Activated T-helper 2 cell treated with anti-CD3 and anti-CD28 coated beads, Interferon-gamma antibody, Interleukin-2, Interleukin-4, amounts not matched to agents 10 μg/mL and 5 μg/mL and 100 μg/mL, durations not matched to agents 14 hours and 24 hours and 36 hours (primary cell): ENCODE measurements at regions not wholly inside any gene's neighbourhood (a gene's known extent, or its start where the extent isn't known, plus 50 kb on each side); places are given as distances from the start of the nearest gene placed in this dataset.

Experiments used
- DNase-seq: peaks from one replicate; pipeline ENCODE4 v3.0.0; 2021; ENCODE audit warnings: low spot score
- H3K27ac Mint-ChIP-seq: one replicate; pipeline ENCODE4 v1.8.0; 2021; ENCODE audit warnings: mixed read lengths
- H3K27me3 Mint-ChIP-seq: one replicate; pipeline ENCODE4 v1.8.0; 2021; ENCODE audit warnings: low read depth, mixed read lengths
- H3K36me3 Mint-ChIP-seq: one replicate; pipeline ENCODE4 v1.8.0; 2021; ENCODE audit warnings: low read depth, mixed read lengths
- H3K4me1 Mint-ChIP-seq: one replicate; pipeline ENCODE4 v1.8.0; 2021; ENCODE audit warnings: low read depth, mixed read lengths
- H3K4me3 Mint-ChIP-seq: one replicate; pipeline ENCODE4 v1.8.0; 2021; ENCODE audit warnings: low read depth, mild to moderate bottlenecking, moderate library complexity, mixed read lengths
- H3K9me3 Mint-ChIP-seq: one replicate; pipeline ENCODE4 v1.8.0; 2021; ENCODE audit warnings: mixed read lengths
- intact Hi-C: fragments of 100-400 bp; cut with micrococcal nuclease; formaldehyde crosslinking; loops from one replicate; pipeline ENCODE4 v1.15.1; 2023

DNA sequence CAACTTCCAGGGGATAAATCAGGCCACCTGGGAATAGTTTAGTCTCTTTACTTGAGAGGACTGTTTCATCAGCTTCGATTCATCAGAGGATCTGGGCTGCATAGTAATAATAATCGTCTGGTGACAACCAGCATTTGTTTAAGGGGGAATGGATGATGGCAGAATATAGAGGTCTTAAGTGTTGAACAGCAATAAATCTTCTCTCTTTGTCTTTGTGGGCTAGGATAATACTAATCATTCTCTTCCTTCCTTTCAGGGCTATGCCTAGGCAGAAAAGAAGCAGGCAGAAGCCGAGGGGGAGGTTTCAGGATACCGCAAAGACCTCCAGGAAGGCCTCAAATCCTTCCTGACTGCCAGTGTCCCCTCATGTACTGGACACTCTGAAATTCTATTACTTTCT is 150.4 kb upstream of the GAREM1 start:
- intact Hi-C loops: no loop called here
- Mint-ChIP-seq H3K4me3 (no peak overlapping the region), H3K27ac (no peak overlapping the region), H3K9me3 (no peaks in the 10 kb centered on the region), H3K36me3 (no peaks in the 10 kb centered on the region), H3K4me1 (no peaks in the 10 kb centered on the region), H3K27me3 (no peaks in the 10 kb centered on the region)
- DNase-seq: no peak

DNA sequence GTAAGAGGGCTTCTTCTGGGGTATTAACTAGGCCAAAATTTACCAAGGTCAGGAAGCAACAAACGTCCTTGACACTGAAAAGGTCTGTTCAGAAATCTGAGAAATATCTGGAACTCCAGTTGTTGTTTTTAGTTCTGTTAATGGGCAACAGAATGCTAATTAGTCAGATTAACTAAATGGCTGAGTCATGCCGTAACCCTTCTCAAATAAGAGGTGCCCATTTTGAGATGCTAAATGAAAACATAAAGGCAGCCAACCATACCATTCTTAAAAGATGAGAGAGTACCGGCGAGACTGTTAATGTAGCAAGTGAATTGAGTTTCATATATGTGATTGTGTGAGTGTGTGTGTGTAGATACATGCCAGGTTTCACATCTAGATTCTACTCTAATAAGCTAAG is 147.9 kb upstream of the GAREM1 start:
- Mint-ChIP-seq H3K9me3 (no peaks in the 10 kb centered on the region), H3K27ac (no peak overlapping the region), H3K4me1 (no peaks in the 10 kb centered on the region), H3K36me3 (no peaks in the 10 kb centered on the region), H3K4me3 (no peak overlapping the region), H3K27me3 (no peaks in the 10 kb centered on the region)
- no peak for DNase-seq
- intact Hi-C loops: no loop called here

DNA sequence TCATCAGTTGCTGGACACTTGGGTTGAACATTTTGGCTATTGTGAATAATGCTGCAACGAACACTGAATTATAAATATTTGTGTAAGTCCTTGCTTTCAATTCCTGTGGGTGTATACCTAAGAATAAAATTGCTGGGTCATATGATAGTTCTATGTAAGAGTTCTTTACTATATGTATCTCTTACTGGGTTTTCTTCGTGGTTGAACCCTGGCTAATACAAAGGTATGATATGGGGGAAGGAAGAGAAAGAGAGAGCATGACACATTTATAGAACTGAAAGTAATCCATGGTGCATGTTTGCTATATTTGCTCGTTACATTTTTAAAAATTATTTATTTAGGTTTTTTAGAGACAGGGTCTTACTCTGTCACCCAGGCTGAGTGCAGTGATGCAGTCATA is 143.1 kb upstream of the GAREM1 start:
- no peaks in the 10 kb centered on the region for H3K27me3 Mint-ChIP-seq
- H3K9me3 Mint-ChIP-seq: no peaks in the 10 kb centered on the region
- DNase-seq: no peak
- no peaks in the 10 kb centered on the region for H3K36me3 Mint-ChIP-seq
- H3K27ac Mint-ChIP-seq: no peak overlapping the region
- no peaks in the 10 kb centered on the region for H3K4me1 Mint-ChIP-seq
- intact Hi-C loops: no loop called here
- no peak overlapping the region for H3K4me3 Mint-ChIP-seq

DNA sequence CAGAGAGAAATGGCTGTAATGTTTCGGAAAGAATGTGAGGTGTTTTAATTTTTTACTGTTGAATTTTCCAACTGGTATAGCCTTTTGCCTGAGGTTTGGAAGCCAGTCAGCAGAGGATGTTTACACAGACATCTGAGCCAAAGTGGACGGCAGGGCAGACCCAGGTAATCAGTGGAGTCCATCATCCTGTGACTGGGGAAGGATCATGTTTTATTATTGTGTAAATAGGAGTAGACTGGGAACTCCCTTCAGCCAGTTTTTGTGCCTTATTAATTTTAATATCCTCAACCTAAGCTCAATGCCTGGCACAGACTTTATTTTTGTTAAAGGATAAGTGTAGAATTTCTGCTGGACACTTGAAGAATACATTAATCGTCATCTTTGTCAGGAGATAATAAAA is 142.0 kb upstream of the GAREM1 start:
- H3K36me3 Mint-ChIP-seq: no peaks in the 10 kb centered on the region
- intact Hi-C loops: no loop called here
- no peaks in the 10 kb centered on the region for H3K9me3 Mint-ChIP-seq
- H3K4me1 Mint-ChIP-seq: no peaks in the 10 kb centered on the region
- no peak overlapping the region for H3K27ac Mint-ChIP-seq
- H3K27me3 Mint-ChIP-seq: no peaks in the 10 kb centered on the region
- no peak overlapping the region for H3K4me3 Mint-ChIP-seq
- DNase-seq: no peak

DNA sequence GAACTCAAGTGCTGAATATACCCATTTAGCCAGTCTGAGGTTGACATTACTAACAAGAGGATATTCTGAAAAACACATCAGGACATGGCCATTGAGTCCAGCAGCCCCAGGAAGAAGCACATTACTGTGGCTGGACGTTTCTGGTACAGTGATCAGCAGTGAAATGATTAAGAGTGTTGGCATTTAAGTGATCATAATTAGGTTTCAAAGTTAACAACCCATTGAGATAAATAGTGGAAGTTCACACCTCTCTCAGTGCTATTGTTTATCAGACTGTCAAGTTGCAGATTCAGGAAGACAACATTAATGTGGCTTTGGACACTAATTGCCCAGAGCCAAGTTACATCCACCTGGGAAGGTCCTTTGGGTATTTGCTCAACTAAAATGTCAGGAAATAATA is 139.5 kb upstream of the GAREM1 start:
- intact Hi-C loops: no loop called here
- Mint-ChIP-seq H3K4me1 (no peaks in the 10 kb centered on the region), H3K27ac (no peak overlapping the region), H3K27me3 (no peaks in the 10 kb centered on the region), H3K9me3 (no peaks in the 10 kb centered on the region), H3K4me3 (no peak overlapping the region), H3K36me3 (no peaks in the 10 kb centered on the region)
- DNase-seq: no peak

DNA sequence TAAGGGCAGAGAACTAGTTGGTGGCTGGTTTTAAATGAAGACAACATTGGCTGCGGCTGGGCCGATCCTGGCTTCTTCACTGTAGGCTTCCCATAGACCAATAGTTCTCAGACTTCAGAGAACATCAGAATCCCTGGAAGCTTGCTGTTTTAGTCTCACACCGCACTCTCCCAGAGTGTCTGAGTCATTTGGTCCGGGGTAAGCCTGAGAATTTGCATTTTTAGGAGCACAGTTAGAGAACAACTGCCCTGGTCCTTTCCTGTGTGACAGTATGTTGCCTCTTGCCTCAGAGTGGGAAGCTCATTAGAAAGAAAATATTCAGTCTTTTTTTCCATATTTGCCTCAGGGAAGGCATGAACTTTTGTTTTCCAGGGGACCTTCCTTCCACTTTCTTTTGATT is 137.1 kb upstream of the GAREM1 start:
- no peak for DNase-seq
- Mint-ChIP-seq H3K27ac (no peak overlapping the region), H3K9me3 (no peaks in the 10 kb centered on the region), H3K4me3 (no peak overlapping the region), H3K36me3 (no peaks in the 10 kb centered on the region), H3K27me3 (no peaks in the 10 kb centered on the region), H3K4me1 (no peaks in the 10 kb centered on the region)
- intact Hi-C loops: no loop called here

DNA sequence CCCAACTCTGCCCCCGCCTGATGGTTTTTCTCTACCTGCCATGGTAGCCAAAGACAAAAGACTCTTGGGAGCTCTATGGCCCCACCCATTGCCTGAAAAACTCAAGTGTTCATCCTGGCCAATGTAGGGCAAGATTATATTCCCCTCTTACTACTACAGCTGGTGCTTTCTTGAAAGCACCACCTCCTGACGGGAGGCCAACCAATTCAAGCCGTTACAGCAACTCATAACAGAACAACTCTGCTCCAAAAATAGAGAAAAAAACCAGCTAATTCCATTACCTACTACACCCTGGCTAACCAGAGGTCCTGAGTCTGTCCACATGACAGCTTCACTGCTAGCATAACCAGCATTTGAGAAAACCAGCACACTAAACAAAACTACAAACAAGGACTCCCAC is 127.5 kb upstream of the GAREM1 start:
- Mint-ChIP-seq H3K36me3 (no peaks in the 10 kb centered on the region), H3K4me1 (no peaks in the 10 kb centered on the region), H3K27me3 (no peaks in the 10 kb centered on the region), H3K4me3 (no peak overlapping the region), H3K27ac (no peak overlapping the region), H3K9me3 (no peaks in the 10 kb centered on the region)
- intact Hi-C loops: no loop called here
- DNase-seq: no peak

DNA sequence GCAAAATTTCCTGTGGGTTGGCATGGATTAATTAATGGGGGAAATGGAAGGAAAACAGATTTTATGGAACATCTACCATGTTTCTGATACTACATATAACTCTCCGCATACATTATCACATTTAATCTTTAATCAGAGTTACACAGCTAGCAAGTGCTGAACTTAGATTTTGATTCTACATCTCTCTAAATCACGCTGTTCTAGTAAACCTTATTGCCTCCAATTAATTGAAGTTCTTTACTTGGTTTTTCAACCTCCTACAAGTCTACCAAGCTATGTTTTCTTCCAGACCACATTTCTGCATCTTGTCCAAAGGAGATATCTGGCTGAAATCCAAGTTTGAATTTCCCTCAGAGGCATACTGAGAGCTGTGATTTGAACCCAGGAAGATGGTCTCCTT is 125.8 kb upstream of the GAREM1 start:
- no peak overlapping the region for H3K27ac Mint-ChIP-seq
- intact Hi-C loops: no loop called here
- no peaks in the 10 kb centered on the region for H3K4me1 Mint-ChIP-seq
- H3K27me3 Mint-ChIP-seq: no peaks in the 10 kb centered on the region
- no peak overlapping the region for H3K4me3 Mint-ChIP-seq
- H3K9me3 Mint-ChIP-seq: no peaks in the 10 kb centered on the region
- no peaks in the 10 kb centered on the region for H3K36me3 Mint-ChIP-seq
- DNase-seq: no peak

DNA sequence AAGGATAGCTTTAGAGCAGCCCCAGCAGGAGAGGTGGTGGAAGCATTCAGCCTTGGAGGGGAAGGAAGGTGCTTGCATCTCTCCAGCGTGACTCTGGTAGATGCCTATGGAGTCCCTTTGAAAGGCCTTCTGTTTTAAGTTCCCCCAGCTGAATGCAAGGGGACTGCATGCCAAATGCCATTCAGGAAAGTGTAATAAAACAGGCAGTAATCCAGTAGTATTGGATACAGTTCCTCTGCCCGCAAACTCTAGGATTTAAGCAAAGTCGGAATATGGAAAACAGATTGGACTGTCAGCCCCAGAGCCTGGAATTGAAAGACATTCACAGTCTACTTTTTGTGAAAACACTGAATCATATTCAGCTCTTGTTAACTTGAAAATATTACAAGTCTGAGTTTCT is 125.2 kb upstream of the GAREM1 start:
- intact Hi-C loops: no loop called here
- no peak overlapping the region for H3K4me3 Mint-ChIP-seq
- no peak for DNase-seq
- H3K36me3 Mint-ChIP-seq: no peaks in the 10 kb centered on the region
- no peaks in the 10 kb centered on the region for H3K4me1 Mint-ChIP-seq
- H3K9me3 Mint-ChIP-seq: no peaks in the 10 kb centered on the region
- H3K27ac Mint-ChIP-seq: no peak overlapping the region
- H3K27me3 Mint-ChIP-seq: no peaks in the 10 kb centered on the region

DNA sequence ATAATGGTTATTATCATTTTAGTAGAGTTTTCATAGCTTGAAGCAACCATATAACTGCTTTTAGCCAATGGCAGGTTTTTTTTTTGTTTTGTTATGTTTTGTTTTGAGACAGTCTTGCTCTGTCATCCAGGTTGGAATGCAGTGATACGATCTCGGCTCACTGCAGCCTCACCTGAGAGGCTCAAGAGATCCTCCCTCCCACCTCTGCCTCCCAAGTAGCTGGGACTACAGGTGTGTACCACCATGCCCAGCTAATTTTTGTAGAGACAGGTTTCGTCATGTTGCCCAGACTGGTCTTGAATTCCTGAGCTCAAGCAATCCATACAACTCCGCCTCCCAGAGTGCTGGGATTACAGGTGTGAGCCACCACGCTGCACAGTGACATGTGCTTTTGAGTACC is 117.5 kb upstream of the GAREM1 start:
- intact Hi-C loops: no loop called here
- H3K36me3 Mint-ChIP-seq: no peaks in the 10 kb centered on the region
- H3K27ac Mint-ChIP-seq: no peak overlapping the region
- no peak overlapping the region for H3K4me3 Mint-ChIP-seq
- H3K9me3 Mint-ChIP-seq: no peaks in the 10 kb centered on the region
- no peaks in the 10 kb centered on the region for H3K4me1 Mint-ChIP-seq
- no peaks in the 10 kb centered on the region for H3K27me3 Mint-ChIP-seq
- no peak for DNase-seq

DNA sequence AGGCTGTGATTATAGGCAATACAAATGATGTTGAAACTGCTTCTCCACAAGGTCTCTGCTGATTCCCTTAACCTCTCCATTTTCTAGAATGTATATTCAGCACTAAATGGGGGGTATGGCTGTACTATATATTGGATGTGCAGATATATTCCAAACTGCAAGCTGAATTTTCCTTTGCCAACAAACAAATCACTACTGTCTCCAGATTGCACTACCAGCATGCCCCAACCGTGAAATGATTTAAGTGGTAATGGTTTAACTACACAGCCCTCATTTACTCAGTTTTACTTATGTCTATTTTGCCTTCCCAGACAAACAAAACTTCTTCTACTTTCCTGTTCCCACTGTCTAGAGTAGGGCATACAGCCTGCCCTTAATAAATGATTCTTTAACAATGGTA is 112.7 kb upstream of the GAREM1 start:
- no peak for DNase-seq
- H3K4me3 Mint-ChIP-seq: no peak overlapping the region
- H3K9me3 Mint-ChIP-seq: no peaks in the 10 kb centered on the region
- no peak overlapping the region for H3K27ac Mint-ChIP-seq
- no peaks in the 10 kb centered on the region for H3K36me3 Mint-ChIP-seq
- intact Hi-C loops: no loop called here
- no peaks in the 10 kb centered on the region for H3K27me3 Mint-ChIP-seq
- no peaks in the 10 kb centered on the region for H3K4me1 Mint-ChIP-seq

DNA sequence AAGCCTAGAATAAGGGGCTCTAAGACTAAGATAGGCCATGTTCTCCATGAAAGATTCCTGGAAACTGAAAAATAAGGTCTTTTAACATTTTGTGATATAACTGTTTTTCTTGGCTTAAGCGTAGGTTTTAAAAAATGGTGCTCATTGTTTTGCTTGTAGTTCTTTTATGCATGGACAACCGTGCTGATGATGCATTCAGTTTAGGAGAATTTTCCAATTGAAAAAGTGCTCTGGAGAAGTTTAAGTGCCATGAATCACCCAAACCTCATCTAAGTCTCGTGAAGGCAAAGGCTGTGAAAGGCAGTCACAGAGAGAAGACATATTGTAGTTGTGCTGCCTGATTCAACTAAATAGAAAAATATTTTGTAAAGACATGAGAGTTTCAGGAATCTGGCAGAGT is 111.8 kb upstream of the GAREM1 start:
- intact Hi-C loops: no loop called here
- DNase-seq: no peak
- H3K36me3 Mint-ChIP-seq: no peaks in the 10 kb centered on the region
- H3K27me3 Mint-ChIP-seq: no peaks in the 10 kb centered on the region
- H3K4me1 Mint-ChIP-seq: no peaks in the 10 kb centered on the region
- H3K4me3 Mint-ChIP-seq: no peak overlapping the region
- no peak overlapping the region for H3K27ac Mint-ChIP-seq
- H3K9me3 Mint-ChIP-seq: no peaks in the 10 kb centered on the region

DNA sequence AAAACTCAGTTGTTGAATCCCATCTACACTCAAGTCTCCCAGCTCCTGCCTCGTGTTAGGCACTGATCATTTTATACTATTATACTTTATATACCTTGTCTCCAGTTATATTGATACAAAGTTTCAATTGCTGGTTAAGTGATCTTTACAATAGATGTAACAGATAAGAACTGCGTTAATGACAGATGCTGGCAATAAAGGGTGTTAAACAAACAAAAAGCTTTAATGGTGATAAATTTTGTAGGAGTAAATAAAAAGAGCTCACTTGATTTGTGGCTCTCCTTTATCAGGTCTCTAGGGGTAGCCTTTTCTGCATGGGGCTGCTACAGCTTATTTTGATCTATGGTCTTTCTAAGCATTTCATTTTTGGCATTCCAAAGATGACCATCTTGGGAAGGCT is 106.9 kb upstream of the GAREM1 start:
- H3K4me3 Mint-ChIP-seq: no peak overlapping the region
- H3K36me3 Mint-ChIP-seq: no peaks in the 10 kb centered on the region
- DNase-seq: no peak
- intact Hi-C loops: no loop called here
- no peaks in the 10 kb centered on the region for H3K27me3 Mint-ChIP-seq
- no peaks in the 10 kb centered on the region for H3K9me3 Mint-ChIP-seq
- no peaks in the 10 kb centered on the region for H3K4me1 Mint-ChIP-seq
- H3K27ac Mint-ChIP-seq: no peak overlapping the region

DNA sequence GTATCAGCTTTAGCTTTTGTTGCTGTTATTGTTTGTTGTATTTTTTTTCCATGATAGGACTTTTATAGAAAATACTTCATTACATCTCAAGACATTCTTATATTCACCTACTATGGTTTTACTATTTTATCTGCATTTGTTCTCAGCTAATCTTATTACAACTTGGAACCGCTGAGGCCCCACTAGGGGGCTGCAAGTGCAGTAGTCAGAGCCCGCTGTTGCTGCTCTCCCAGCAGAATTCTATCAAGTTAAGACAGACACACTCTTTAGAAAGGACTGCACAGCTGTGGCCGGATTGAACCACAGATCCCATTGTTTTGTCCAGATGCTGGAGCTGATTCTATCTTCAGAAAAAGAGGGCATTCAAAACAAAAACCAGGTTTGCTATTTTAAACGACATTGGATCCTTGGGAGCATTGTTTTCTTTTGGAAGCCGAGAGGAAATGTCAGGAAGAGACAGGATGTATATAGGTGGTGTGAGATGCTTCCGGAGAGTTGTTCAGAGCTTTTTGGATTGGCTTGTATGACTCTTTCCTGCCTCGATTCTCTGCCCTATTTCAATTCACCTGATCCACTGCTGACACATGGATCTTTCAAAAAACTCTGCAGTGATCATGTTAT is 105.7 kb upstream of the GAREM1 start:
- intact Hi-C loops: no loop called here

More for the DNA sequence above, 105.7 kb upstream of the GAREM1 start:
- Mint-ChIP-seq H3K27ac (no peak overlapping the region), H3K36me3 (no peaks in the 10 kb centered on the region), H3K4me3 (no peak overlapping the region), H3K4me1 (no peaks in the 10 kb centered on the region), H3K27me3 (no peaks in the 10 kb centered on the region), H3K9me3 (no peaks in the 10 kb centered on the region)
- no peak for DNase-seq
